GM21447 (cell line): ENCODE measurements at regions not wholly inside any gene's neighbourhood (a gene's known extent, or its start where the extent isn't known, plus 50 kb on each side); places are given as distances from the start of the nearest gene placed in this dataset.

Experiments
- ATAC-seq: cut with Tn5 transposase; IDR thresholded peaks from one replicate; pipeline ENCODE4 v1.9.1; 2021; ENCODE audit not compliant: unreplicated experiment

GRCh38 chr17:72011561-72011960 is 109.3 kb upstream of the SOX9 start:
- ATAC-seq, result no peak

- ATAC-seq, result no peak
Measured at GRCh38 chr17:72021417-72022041, 99.3 kb upstream of the SOX9 start.

- ATAC-seq, result no peak
Measured at GRCh38 chr17:72022328-72023275, 98.2 kb upstream of the SOX9 start.

GRCh38 chr17:72024457-72024856 is 96.4 kb upstream of the SOX9 start:
- ATAC-seq, result no peak

DNA sequence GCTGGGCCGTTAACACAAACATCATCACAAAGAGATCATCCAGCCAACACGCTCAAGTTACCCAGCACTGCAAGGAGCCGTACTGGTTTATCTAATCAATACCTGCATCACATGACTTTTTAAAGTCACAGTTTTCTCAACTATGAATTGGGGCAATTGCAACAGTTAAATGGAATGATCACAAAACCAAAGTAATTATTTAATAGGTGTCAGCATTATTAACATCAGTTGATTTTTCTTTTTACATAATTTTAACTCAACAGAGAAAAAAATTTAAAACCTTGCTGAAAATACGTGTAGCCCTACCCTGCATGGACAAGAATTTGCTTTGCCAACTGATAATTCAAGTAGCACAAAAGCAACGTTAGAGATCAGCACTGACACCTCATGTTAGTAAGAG is 95.7 kb upstream of the SOX9 start:
- ATAC-seq, result no peak

DNA sequence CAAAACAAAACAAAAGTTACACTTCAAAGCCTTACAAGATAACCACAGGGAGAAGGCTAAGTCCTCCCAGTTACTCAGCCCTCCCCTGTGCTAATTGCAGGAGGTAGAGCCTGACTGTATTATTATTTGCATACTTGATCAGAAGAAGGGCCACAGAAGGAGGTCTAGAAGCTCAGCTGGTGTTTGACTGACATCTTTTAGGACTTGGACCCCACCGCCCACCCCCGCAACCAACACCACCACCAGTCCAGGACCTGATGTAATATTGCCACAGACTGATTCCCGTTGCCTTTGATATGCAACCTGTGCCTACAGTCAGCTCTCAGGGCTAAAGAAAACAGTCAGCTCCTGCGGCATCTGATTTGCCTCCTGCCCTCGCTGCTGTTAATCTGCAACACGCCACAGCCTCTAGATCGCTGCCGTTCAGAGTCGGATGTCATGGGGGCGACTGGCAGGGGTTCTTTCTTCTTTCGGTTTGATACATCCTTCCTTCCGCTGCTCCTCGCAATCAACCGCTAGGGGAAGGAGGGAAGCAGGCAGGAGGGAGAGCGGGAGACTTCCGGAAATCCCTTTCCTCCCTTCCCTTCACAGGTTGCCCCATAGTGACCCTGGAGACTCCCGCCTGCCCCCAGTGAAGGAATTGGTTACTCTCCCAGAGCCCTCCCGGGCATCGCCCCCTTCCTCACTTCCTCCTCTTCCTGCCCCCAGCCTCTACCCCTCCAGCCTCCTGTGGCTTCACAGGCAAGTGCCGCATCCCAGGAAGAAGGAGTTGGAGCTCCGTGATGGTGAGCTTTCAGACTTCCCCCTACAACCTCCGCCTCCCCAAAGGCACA is 90.5 kb upstream of the SOX9 start:
- ATAC-seq, result peak; percentile 79

DNA sequence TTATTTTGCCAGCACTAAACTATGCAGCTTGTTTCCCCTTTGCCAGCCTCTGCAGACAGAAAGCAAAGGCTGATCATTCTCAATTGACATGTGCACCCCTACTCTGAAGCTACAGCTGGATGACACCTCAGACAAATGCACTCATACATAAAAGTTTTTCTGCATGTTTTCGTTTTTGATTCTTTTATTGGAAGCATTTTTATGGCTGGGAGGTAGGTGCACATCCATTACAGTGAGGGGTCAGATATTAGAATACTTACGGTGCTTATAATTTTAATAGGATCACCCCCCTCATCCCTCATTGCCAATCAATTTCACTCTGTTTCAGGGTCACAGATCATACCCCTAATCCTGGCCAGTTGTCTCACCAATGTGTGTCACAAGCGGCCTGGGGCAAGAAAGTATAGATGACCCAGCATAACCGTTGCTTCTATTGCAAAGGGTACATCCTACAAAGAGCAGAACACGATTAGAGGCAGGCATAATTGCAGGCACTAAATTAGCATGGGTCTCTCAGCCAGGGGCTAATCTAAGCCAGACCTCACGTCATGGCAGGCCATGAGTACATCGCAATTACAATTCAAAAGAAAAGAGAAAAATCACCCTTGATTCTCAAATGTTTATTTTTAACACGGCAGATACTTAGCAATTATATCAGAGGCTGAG is 89.5 kb upstream of the SOX9 start:
- ATAC-seq, result no peak

GRCh38 chr17:72033334-72033733 is 87.5 kb upstream of the SOX9 start:
- ATAC-seq, result no peak

- ATAC-seq, result no peak
Measured at GRCh38 chr17:72034000-72034399, 86.8 kb upstream of the SOX9 start.

GRCh38 chr17:72038427-72038826 is 82.4 kb upstream of the SOX9 start:
- ATAC-seq, result no peak

DNA sequence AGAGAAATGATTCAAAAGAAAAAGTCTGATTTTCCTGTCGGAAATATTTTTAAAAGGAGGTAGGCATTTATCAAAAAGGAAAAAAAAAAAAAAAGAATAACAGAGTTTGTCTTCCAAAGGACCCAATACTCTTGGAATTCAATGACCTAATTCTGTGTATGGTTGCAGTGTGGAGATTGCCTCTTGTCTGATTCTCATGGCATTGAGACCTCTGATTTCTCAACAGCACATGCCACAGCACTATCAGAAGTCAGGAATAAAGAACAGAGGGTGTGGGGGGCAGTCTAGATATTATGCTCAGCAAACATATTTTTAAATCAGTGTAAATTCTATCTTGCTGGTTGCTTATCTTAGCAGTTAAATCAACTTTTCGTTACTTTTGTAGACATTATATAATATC is 81.3 kb upstream of the SOX9 start:
- ATAC-seq, result no peak

- no peak for ATAC-seq
Measured at GRCh38 chr17:72046178-72046577, 74.6 kb upstream of the SOX9 start.

DNA sequence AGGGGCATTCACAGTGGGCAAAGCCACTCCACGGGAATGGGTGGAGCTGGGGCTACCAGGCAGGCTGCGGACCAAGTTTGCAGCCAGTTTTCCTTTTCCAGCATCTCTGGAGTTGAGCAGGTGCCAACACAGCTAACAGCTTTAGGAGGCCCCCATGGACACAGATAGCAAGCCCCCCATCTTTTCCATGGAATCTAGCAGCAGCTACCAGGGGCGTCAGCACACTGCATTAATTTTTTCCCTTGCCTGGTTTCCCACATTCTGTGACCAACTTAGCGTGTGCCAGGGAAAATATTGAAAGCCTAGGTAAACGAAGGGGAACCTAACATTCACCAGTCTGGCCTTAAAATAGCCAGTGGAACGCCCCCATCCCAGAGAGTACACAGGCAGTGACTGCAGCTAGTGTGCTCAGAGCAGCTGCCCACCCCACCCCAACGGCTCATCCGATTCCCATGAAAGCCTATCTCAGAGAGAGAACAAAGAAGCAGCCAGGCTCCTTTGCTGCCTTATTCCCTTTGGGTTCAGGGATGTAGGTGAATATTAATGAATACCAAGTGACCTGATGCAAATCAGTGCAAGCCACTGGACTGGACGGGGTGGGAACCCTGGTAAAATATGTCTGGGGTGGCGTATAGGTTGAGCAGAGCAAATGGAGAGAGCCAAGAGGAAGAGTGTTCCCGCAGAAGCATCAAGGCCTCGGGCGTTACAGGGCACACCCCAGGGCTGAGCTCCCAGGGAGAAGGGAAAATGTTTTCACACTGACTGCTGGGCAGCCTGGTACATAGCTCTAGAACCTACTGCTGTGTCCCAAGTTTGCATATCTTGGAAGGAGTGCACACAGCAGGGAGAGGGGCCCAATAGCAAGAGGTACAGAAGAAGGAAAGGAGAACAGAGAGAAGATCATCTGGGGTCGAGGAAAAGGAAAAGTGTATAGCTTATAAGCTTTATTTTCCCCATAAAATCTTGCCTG is 73.9 kb upstream of the SOX9 start:
- ATAC-seq, result no peak

DNA sequence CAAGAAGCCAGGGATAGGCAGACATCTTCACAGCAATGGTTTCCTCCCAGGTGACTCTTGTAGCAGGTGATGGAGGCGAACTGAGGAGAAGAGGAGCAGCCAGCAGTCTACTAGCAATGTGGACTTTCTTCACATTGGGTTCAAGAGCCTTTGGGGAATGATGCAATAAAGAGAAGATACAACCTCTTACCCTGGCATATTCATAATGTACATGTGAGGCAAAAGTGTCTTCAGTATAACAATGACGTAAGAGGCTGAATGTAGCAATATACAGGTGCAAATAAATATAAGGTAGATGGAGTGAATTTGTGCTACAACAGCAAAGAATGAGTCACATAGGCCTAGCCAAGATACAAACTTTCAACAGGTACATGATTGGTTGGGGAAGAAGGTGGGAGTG is 70.9 kb upstream of the SOX9 start:
- no peak for ATAC-seq

GRCh38 chr17:72053036-72053435 is 67.8 kb upstream of the SOX9 start:
- ATAC-seq, result no peak

DNA sequence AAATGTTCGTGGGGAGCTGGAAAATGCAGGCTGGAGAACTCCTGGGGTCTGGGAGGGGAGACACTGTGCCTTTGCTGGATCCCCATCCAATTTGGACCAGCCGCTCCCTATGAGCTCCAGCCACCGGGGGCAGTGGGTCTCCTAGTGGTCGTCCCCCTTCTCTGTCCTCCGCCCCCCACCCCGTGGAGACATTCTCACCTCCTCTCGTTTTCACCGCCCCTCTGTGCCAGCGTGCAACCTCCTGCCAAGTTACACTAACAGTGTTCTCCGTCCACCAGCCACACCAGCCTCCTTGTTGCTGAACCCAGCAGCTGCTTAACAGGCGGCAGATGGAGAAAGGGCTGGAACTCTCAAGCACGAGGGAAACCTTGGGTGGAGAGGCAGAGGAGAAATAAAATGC is 67.4 kb upstream of the SOX9 start:
- ATAC-seq, result no peak

- no peak for ATAC-seq
Measured at GRCh38 chr17:72056155-72056554, 64.7 kb upstream of the SOX9 start.

DNA sequence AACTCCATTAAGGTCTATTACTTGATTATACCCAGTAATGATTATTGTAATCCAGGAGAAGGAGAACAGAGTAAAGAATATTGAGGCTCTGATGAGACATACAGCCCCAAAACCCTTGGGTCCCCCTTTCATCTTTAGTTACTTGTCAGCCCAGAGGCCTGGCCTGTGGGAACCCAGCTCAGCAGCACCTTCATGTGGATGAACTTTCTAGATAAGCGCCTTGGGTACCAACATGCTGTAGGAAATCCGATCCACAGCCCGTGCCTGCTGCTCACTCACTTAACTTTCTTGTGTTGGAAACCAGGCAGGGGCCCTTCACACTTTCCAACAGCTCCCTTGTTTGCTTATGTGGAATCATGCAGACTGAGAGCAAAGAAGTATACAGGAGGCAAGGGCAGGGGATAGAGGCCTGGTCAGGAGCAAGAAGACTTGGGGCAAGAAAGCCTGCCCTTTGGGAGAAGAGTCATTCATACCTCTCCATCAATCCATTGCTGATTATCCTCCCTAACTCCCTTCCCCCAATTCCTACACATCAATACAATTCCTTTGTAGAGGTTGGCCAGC is 64.0 kb upstream of the SOX9 start:
- no peak for ATAC-seq

- no peak for ATAC-seq
Measured at GRCh38 chr17:72060084-72060483, 60.7 kb upstream of the SOX9 start.

DNA sequence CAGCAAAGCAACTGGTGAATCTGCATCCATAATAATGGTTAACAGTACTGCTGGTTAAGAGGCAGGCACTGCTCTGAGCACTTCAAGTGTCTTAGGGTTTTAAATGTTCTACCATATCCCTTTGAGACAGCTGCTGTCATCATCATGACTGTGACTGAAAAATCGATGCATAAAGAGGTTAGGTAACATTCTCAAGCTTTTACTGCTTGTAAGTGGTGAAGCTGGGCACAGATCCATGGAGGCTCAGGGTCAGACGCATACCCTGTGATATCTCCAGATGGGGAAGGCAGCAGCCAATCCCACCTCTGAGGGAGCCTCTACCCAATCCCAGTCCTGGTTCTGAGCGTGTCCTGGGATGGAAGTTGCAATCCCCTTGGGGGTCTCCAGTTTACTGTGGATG is 57.6 kb upstream of the SOX9 start:
- ATAC-seq, result no peak
